GM08714 (cell line): ENCODE measurements at regions not wholly inside any gene's neighbourhood (a gene's known extent, or its start where the extent isn't known, plus 50 kb on each side); places are given as distances from the start of the nearest gene placed in this dataset.

ENCODE experiments used
- H3K4me3 ChIP-seq: fragments of 200-500 bp; sonication (Bioruptor generic); 2 replicates; pipeline ENCODE4 v1.5.1; 2014; ENCODE audit warnings: mild to moderate bottlenecking, low read length, inconsistent platforms
- ZNF274 ChIP-seq: IDR thresholded peaks from 2 replicates; pipeline ENCODE4 v1.6.1; 2012; ENCODE audit warnings: mild to moderate bottlenecking, low read depth, low read length

DNA sequence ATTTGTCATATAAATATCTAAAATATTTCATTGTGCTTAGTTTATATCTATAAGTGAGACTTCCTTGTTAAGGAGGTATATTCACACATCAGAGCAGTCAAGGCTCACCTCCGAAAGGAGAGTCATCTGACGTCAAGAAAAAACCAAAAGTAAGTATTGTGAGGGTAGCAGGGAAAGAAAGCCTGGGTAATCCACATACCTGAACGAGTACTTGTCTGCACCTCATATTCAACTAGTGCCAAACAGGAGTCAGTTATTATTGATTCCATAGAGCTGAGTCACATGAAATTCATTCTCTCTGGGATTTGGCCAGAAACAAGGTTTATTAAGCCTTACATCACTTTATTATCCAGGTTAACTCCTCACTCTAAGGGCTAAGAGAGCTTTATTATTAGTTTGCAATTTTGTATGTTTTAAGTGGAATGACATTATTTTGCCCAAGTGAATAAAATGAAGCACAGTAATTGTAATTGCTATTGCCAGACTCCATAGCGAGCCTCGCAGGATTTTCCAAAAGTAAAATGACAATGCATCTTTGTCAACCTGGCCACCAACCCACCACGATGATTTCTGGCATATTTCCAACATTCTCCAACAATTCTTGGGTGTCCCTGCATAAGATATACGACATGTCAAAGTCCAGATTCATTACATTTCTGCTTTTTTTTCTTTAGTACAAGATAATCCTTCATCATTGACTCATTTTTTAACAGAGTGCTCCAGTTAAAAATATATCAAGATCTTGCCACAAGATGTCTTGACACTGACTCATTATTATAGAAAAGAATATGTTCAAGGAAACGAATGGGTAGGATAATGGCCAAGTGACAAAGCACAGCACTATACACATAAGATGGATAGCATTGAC, 1210.4 kb upstream of the ACVR2A start:
- TF ChIP-seq ZNF274: no peak
- H3K4me3 ChIP-seq: no peak overlapping the region

DNA sequence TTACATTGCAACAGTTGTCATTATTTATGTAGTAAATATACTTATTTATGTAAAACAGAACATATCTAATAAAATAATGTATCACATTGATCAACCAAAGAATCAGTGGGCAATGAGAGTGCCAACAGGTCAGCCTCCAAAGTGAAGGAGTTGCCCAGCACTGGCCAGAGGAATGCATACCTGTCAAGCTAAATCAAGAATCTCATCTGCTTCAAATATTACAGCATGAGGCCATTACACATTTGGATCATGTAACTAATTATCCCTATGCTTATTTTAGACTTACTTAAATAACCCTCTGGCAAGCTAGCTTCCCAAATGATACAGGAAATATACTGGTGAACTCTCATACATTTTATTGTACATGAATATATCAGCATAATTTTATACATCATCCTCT, 1211.7 kb upstream of the ACVR2A start:
- no peak overlapping the region for H3K4me3 ChIP-seq
- TF ChIP-seq ZNF274: no peak

DNA sequence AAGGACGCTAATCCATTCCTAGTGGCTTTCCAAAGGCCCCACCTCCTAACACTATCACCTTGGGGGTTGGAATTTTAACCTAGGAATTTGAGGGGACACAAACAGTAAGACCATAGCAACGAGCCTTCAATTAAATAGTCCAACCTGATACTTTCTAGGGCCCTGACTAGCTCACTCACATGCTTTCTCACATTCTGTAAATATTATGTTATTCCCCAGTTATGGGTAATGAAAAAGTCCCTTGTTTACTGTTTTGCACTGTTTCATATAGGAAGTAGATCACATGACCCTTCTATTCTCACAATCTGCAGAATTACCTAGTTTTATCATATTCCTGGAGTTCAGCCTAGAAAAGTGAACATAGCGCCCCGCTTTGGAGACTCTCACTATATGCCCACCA, 1212.1 kb upstream of the ACVR2A start:
- TF ChIP-seq ZNF274: no peak
- H3K4me3 ChIP-seq: no peak overlapping the region

DNA sequence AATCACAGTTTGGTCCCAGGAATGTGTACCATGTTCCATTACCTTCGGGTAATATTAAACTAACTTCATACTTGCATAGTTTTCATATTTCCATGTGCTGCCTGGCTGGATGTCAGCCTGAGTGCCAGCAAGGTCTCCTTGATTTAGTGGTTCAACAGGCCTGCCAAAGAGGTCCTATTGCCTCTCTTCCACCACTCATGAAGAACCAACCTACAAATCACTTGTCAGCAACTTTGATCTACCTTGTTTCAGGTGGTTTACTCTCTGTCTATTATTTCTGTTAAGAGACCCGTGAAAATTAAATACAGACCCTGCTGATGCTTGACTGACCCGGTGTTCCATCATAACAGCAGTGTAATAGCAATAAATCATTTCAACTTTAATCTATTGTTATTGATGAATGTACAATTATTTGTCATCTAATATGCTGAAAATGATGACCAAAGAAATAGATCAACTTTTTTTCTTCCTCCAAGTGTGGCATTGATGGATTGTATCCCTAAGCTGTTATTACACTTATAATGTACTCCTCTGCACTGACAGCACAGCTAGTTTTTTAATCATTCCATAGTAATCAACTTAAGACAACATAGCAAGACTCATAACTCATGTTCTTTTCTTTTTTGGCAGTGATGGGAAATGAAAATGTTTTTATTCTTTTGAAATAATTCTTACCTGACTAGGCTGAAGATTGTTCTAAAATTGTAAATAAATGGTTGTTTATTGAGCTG, 1220.2 kb upstream of the ACVR2A start:
- no peak for TF ChIP-seq ZNF274
- no peak overlapping the region for H3K4me3 ChIP-seq

DNA sequence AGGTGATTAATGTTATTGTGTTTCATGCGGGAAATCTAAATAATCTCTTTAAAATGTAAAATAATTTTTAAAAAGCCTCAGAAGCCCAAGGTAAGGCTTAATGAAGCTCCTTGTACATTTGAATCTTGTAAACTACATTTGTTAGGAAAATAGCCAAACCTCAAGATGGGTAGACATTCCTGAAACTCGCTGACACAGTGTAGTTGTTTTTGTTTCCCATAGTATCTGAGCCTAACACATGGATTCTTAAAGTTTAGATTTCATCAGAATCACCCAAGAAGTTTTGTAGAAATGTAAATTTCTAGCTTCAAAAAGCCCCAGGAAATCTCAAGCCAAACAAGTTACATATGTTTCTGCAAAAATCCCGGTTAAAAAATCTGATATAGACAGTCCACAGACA, 1221.1 kb upstream of the ACVR2A start:
- no peak overlapping the region for H3K4me3 ChIP-seq
- no peak for TF ChIP-seq ZNF274

DNA sequence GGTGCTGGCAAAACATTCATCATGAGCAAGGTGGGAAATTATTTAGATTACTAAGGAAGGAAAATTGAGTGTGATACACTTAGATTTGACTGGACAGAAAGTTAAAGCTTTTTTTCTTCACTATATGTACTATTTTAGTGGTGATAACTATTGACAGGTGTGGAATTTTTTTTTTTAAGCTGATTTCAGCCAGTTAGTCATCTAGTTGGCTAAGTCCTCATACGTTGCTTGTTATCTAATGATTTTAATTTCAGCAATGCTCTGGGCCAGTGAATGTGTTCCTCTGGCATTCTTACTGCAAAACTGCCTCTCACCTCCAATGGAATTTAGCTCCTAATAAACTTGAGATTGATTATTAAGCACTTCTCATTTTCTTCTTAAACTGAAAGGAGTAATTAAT, 1223.2 kb upstream of the ACVR2A start:
- no peak for TF ChIP-seq ZNF274
- H3K4me3 ChIP-seq: no peak overlapping the region

DNA sequence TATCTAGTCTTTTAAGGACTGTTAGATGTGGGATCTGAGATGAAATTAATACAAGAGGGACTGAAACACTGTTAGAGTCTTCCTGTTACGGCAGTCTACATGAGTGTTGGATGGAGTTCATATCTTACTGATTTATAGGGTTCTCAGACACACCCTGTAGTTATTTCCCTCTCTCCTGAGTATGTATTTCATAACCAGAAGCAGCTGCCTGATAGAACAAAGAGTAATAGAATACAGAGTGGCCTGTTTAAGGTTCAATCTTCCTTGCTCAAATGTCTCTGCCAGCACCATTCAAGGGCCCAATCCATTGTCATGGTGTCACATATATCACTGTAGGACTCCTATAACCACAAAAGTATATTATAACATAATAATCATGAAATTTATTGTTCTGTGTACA, 1229.1 kb upstream of the ACVR2A start:
- TF ChIP-seq ZNF274: no peak
- no peak overlapping the region for H3K4me3 ChIP-seq

DNA sequence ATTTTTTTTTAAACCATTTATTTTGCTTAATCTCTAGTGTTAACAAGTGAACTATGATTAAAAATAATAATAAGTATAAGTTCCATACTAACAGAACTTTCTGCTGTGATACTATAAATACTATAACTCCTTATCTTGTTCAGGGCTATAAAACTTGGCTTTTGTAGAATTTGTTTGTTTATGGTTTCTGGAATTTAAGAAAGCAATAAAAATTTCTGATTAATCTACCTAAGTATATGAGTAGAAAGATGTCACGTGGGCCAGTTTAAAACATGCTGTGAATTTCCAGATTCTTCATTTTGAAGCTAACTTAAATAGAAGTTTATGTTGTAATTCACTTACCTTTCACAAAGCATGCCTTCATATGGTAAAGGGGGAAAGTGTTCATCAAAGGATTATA, 1236.3 kb upstream of the ACVR2A start:
- no peak overlapping the region for H3K4me3 ChIP-seq
- no peak for TF ChIP-seq ZNF274

DNA sequence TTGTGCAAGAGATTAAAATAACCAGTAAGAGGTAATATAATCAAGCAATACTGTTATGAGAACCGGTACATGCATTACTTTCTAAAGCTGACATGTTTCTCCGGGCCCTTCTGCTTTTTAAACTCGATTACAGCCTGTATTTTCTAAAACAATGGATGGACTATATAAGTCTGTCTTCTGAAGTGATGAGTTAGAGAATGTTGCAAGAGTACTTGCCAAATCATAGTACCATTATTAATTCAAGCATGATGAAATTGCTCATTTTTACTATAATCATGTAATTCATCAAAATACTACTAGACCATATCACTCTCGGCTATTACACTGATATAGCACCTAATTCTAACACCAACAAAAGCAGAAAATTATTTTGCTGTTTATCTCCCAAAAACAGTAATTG, 1240.3 kb upstream of the ACVR2A start:
- H3K4me3 ChIP-seq: no peak overlapping the region
- no peak for TF ChIP-seq ZNF274

DNA sequence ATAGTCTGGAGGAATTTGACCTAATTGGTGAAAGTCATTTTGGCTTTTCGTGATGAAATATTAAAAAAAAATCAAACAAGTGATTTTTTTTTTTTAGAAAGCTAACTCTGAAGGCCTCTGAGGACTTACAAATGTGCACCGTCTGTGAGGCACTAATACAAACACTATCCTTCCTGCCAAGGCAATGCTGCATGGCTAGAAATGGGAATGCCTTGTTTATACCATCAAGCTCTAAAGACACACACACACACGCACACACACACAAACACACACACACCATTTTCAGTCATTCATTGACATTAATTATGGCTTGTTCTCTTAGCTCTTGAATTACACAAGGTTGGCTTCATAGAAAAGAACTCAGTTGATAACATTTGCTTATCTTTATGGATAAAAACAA, 1242.0 kb upstream of the ACVR2A start:
- TF ChIP-seq ZNF274: no peak
- H3K4me3 ChIP-seq: no peak overlapping the region

DNA sequence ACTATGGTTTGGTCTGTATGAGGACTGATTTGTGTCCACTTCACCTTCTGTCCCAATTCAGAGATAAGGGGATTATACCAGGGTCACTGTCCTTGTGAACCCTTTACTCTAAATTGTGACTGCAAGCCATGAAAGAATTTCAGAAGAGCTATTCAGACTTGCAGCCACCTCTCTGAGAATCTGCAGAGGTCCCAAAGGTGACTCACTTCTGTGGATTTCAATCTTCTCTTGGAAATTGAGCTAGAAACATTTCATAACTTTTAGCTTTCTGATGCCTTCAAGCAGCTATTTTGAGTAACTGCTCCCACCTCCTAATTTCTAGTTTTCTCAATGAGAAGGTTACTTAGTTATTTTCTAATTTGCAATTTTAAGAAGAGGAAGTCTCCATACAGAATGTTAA, 1242.4 kb upstream of the ACVR2A start:
- no peak for TF ChIP-seq ZNF274
- no peak overlapping the region for H3K4me3 ChIP-seq

DNA sequence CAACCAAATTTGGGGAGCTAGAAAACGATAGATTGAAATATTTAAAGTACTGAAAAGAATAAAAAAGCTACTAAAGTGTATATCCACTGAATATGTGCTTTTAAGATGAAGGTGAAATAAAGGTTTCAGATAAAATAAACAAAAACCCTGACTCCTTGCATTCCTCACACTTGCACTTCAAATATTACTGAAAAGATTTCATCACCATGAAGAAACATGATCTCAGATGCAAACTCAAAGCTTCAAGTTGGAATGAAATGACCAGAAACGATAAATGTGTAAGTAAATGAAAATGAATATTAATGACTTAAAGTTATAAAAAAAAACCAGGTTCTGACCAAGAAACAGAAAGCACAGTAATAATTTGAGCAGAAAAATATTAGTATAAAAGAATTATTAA, 1246.0 kb upstream of the ACVR2A start:
- H3K4me3 ChIP-seq: no peak overlapping the region
- TF ChIP-seq ZNF274: no peak

DNA sequence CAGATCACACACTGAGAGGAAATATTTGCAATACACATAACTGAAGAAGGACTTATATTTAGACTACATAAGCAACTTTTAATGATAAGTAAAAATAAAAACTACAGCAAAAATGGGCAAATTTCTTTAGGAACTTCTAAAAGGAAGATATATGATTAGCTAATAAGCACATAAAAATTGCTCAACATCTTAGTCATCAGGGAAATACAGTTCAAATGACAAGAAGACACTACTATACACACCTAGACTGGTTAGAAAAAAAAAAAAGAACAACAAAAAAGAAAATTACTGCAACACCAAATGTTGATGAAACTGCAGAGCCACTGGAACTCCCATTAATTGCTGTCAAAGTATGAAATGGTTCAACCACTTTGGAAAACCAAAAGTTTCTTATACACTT, 1247.5 kb upstream of the ACVR2A start:
- no peak for TF ChIP-seq ZNF274
- H3K4me3 ChIP-seq: no peak overlapping the region

DNA sequence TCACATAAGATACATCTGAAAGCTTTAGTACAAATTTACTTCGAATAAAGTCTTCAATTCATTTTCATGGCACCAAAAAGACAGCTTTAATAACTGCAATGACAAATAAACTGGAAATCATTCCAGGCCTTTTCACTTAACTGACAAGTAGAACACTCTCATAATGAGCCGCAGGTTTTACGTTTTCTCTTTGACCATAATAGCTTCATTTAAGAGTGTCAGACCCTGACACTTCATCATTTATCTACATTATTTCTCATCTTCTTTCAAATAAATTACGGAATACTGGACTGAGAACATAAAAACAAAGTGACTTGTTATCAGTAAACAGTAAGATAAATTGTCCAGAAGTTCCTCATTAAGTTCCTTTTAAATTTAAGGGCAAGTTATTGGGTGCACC, 1252.9 kb upstream of the ACVR2A start:
- no peak for TF ChIP-seq ZNF274
- H3K4me3 ChIP-seq: no peak overlapping the region

DNA sequence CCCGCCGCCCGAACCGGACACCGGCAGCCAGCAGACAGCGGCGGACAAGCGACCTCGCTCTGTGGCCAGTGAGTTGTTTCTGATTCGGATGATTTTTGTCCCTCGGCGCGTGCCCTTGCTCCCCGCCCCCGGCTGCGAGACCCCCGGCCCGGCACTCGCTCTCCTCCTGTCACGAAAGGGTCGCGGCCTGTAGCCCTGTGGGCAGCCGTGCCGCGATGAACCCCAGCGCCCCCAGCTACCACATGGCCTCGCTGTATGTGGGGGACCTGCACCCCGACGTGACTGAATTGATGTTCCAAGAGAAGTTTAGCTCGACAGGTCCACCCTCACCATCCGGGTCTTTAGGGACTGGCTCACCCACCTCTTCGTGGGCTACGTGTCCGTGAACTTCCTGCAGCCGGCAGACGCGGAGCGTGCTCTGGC, 1257.5 kb upstream of the ACVR2A start:
- TF ChIP-seq ZNF274: no peak

More for the DNA sequence above, 1257.5 kb upstream of the ACVR2A start:
- H3K4me3 ChIP-seq: no peak overlapping the region
